Liver (tissue), 8 donors: ENCODE measurements at regions not wholly inside any gene's neighbourhood (a gene's known extent, or its start where the extent isn't known, plus 50 kb on each side); places are given as distances from the start of the nearest gene placed in this dataset.

Source experiments
- DNase-seq: peaks from one replicate; pipeline ENCODE4 v3.0.0-alpha.2; 2017; ENCODE audit warnings: low spot score
- H3K27ac ChIP-seq, 2 donors: one replicate each; pipeline ENCODE4 v1.7.0; 2013; ENCODE audit warnings: inconsistent platforms in 2 of 2, low read length in 2 of 2, control low read depth in 1 of 2, low read depth in 1 of 2, mild to moderate bottlenecking in 1 of 2
- H3K27me3 ChIP-seq, 4 donors: one replicate each; pipeline versions ENCODE4 v1.6.1 to v1.7.0; 2013; ENCODE audit warnings: low read length in 3 of 4, inconsistent platforms in 1 of 4, mild to moderate bottlenecking in 1 of 4, moderate library complexity in 1 of 4; ENCODE audit not compliant: control insufficient read depth in 4 of 4, insufficient read depth in 4 of 4
- H3K36me3 ChIP-seq, 4 donors: one replicate each; pipeline versions ENCODE4 v1.6.1 to v1.7.0; 2013; ENCODE audit warnings: low read length in 3 of 4, mild to moderate bottlenecking in 3 of 4, low read depth in 1 of 4, moderate library complexity in 1 of 4; ENCODE audit not compliant: control insufficient read depth in 4 of 4, insufficient read depth in 3 of 4
- H3K4me1 ChIP-seq, 4 donors: one replicate each; pipeline versions ENCODE4 v1.6.1 to v1.7.0; 2013; ENCODE audit warnings: low read length in 3 of 4, mild to moderate bottlenecking in 3 of 4, moderate library complexity in 1 of 4; ENCODE audit not compliant: control insufficient read depth in 4 of 4, insufficient read depth in 4 of 4
- H3K4me3 ChIP-seq, 3 donors: one replicate each; pipeline versions ENCODE4 v1.6.1 to v1.7.0; 2013; ENCODE audit warnings: low read length in 3 of 3, control low read depth in 1 of 3, low read depth in 1 of 3, mild to moderate bottlenecking in 1 of 3
- H3K9ac ChIP-seq, 2 donors: one replicate each; pipeline ENCODE4 v1.7.0; 2013; ENCODE audit warnings: low read length in 2 of 2, mild to moderate bottlenecking in 2 of 2, moderate library complexity in 2 of 2, control low read depth in 1 of 2, low read depth in 1 of 2
- H3K9me3 ChIP-seq, 4 donors: one replicate each; pipeline versions ENCODE4 v1.6.1 to v1.7.0; 2013; ENCODE audit warnings: low read length in 3 of 4; ENCODE audit not compliant: control insufficient read depth in 4 of 4
- CTCF ChIP-seq: fragments of 150-350 bp; IDR thresholded peaks from 2 replicates; pipeline ENCODE4 v1.5.1; 2017; ENCODE audit warnings: improper control_type of control experiment, low read depth, low read length; ENCODE audit not compliant: missing input control
- EGR1 ChIP-seq, 2 donors: IDR thresholded peaks; 2 replicates each; pipeline ENCODE4 v1.6.1; 2016 to 2018; ENCODE audit warnings: antibody characterized with exemption in 2 of 2, low read depth in 2 of 2
- FOXA1 ChIP-seq: IDR thresholded peaks from 2 replicates; pipeline ENCODE4 v1.6.1; 2016; ENCODE audit warnings: antibody characterized with exemption
- FOXA2 ChIP-seq: IDR thresholded peaks from 2 replicates; pipeline ENCODE4 v1.6.1; 2016; ENCODE audit warnings: antibody characterized with exemption
- HNF4A ChIP-seq, 2 donors: conservative IDR thresholded peaks; 2 replicates each; pipeline ENCODE4 v1.6.1; 2016; ENCODE audit warnings: antibody characterized with exemption in 2 of 2, mild to moderate bottlenecking in 2 of 2
- HNF4G ChIP-seq: IDR thresholded peaks from 2 replicates; pipeline ENCODE4 v1.6.1; 2016; ENCODE audit warnings: antibody characterized with exemption
- JUND ChIP-seq, 2 donors: IDR thresholded peaks; 2 replicates each; pipeline ENCODE4 v1.6.1; 2016; ENCODE audit warnings: antibody characterized with exemption in 2 of 2
- MAX ChIP-seq: IDR thresholded peaks from 2 replicates; pipeline ENCODE4 v1.6.1; 2016; ENCODE audit warnings: antibody characterized with exemption
- NR2F2 ChIP-seq: IDR thresholded peaks from 2 replicates; pipeline ENCODE4 v1.6.1; 2016; ENCODE audit warnings: antibody characterized with exemption
- RAD21 ChIP-seq, 2 donors: IDR thresholded peaks; 2 replicates each; pipeline ENCODE4 v1.6.1; 2016; ENCODE audit warnings: antibody characterized with exemption in 2 of 2, mild to moderate bottlenecking in 2 of 2
- RXRA ChIP-seq, 2 donors: IDR thresholded peaks; 2 replicates each; pipeline ENCODE4 v1.6.1; 2017 to 2018; ENCODE audit warnings: antibody characterized with exemption in 2 of 2, mild to moderate bottlenecking in 1 of 2
- SP1 ChIP-seq: IDR thresholded peaks from 2 replicates; pipeline ENCODE4 v1.6.1; 2018; ENCODE audit warnings: antibody characterized with exemption, mild to moderate bottlenecking
- TAF1 ChIP-seq: conservative IDR thresholded peaks from 2 replicates; pipeline ENCODE4 v1.6.1; 2016; ENCODE audit warnings: antibody characterized with exemption, mild to moderate bottlenecking
- YY1 ChIP-seq: IDR thresholded peaks from 2 replicates; pipeline ENCODE4 v1.6.1; 2016; ENCODE audit warnings: antibody characterized with exemption, mild to moderate bottlenecking
- WGBS: extraction: QIAGEN DNeasy Blood & Tissue Kit; methylation state at CpG from one replicate; pipeline ENCODE4 v1.1.7; 2013; 5-methylcytosine and 5-hydroxymethylcytosine counted together
- TF ChIP-seq, protein P1 (sequence below): IDR thresholded peaks from 2 replicates; pipeline ENCODE4 v1.6.1; 2016; ENCODE audit warnings: antibody characterized with exemption
- TF ChIP-seq, protein P2 (sequence below): IDR thresholded peaks from 2 replicates; pipeline ENCODE4 v1.6.1; 2016; ENCODE audit warnings: antibody characterized with exemption, mild to moderate bottlenecking
- donor health status: healthy.
- donor health status: healthy.
- donor health status: healthy.
- donor health status: healthy.
- donor health status: healthy.

GRCh38 chr2:236853585-236854051 is 232.1 kb upstream of the COPS8 start:
- TF ChIP-seq SP1 = peak; percentile 12
- TF ChIP-seq RAD21 (IDR thresholded peaks at IDR 0.05) = peak in 1 of 2 donors; percentile 23
- peak; percentile 97 for TF ChIP-seq NR2F2
- TF ChIP-seq EGR1 (IDR thresholded peaks at IDR 0.05; ENCODE audit: low read depth in 2 of 2) = no peak
- peak; percentile 33 to 40 for TF ChIP-seq RXRA (IDR thresholded peaks at IDR 0.05)
- Histone ChIP-seq H3K27ac (no peak overlapping the region), H3K4me3 (no peak overlapping the region), H3K9me3 (no peaks in the 10 kb centered on the region), H3K9ac (no peak overlapping the region), H3K27me3 (no peaks in the 10 kb centered on the region), H3K36me3 (no peaks in the 10 kb centered on the region), H3K4me1 (no peaks in the 10 kb centered on the region)
- 88% methylated on average over 13 of the region's 13 CpGs for WGBS
- DNase-seq = no peak

DNA sequence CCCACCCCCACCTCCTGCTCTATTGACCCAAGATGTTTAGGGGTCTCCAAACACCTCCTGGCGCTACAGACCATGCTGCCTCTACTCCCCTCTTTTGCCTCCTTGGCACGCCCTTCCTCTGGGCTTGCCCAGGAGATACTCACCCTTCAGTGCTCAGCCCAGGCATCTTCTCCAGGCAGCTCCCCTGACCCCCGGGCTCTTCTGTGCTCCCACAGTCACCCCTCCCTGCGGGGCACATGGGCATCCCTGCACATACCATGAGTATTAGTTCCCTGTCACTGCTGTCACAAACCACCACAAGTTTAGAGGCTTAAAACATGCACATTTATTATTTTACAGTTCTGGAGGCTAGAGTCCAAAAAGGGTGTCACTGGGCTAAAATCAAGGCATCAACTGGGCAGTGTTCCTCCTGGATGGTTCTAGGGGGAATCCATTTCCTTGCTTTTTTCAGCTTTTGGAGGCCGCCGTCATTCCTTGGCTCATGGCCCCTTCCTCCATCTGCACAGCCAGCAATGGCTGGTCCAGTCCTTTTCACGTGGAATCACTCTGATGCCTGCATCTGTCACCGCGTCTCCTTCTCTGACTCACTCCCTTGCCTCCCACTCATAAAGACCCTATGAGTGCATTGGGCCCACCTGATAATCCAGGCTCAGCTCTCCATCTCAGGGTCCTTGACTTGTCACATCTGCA is 230.4 kb upstream of the COPS8 start:
- Histone ChIP-seq H3K4me3 (no peak overlapping the region), H3K27ac (no peak overlapping the region), H3K9me3 (no peaks in the 10 kb centered on the region), H3K27me3 (no peaks in the 10 kb centered on the region), H3K36me3 (no peaks in the 10 kb centered on the region), H3K9ac (no peak overlapping the region), H3K4me1 (no peaks in the 10 kb centered on the region)
- TF ChIP-seq HNF4G (no peak), YY1 (no peak), RXRA (IDR thresholded peaks at IDR 0.05) (no peak), NR2F2 (no peak), HNF4A (conservative IDR thresholded peaks at IDR 0.05) (no peak), MAX (no peak), FOXA1 (no peak), SP1 (no peak), CTCF (no peak), FOXA2 (no peak), EGR1 (IDR thresholded peaks at IDR 0.05; ENCODE audit: low read depth in 2 of 2) (no peak), JUND (IDR thresholded peaks at IDR 0.05) (no peak), RAD21 (IDR thresholded peaks at IDR 0.05) (no peak), TAF1 (no peak)
- TF ChIP-seq, protein P1, sequence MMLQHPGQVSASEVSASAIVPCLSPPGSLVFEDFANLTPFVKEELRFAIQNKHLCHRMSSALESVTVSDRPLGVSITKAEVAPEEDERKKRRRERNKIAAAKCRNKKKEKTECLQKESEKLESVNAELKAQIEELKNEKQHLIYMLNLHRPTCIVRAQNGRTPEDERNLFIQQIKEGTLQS = no peak
- TF ChIP-seq, protein P2, sequence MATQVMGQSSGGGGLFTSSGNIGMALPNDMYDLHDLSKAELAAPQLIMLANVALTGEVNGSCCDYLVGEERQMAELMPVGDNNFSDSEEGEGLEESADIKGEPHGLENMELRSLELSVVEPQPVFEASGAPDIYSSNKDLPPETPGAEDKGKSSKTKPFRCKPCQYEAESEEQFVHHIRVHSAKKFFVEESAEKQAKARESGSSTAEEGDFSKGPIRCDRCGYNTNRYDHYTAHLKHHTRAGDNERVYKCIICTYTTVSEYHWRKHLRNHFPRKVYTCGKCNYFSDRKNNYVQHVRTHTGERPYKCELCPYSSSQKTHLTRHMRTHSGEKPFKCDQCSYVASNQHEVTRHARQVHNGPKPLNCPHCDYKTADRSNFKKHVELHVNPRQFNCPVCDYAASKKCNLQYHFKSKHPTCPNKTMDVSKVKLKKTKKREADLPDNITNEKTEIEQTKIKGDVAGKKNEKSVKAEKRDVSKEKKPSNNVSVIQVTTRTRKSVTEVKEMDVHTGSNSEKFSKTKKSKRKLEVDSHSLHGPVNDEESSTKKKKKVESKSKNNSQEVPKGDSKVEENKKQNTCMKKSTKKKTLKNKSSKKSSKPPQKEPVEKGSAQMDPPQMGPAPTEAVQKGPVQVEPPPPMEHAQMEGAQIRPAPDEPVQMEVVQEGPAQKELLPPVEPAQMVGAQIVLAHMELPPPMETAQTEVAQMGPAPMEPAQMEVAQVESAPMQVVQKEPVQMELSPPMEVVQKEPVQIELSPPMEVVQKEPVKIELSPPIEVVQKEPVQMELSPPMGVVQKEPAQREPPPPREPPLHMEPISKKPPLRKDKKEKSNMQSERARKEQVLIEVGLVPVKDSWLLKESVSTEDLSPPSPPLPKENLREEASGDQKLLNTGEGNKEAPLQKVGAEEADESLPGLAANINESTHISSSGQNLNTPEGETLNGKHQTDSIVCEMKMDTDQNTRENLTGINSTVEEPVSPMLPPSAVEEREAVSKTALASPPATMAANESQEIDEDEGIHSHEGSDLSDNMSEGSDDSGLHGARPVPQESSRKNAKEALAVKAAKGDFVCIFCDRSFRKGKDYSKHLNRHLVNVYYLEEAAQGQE = no peak
- DNase-seq = no peak
- 82% methylated on average over 9 of the region's 9 CpGs for WGBS
